ENCODE measurements at regions not wholly inside any gene's neighbourhood (a gene's known extent, or its start where the extent isn't known, plus 50 kb on each side); places are given as distances from the start of the nearest gene placed in this dataset.
A peak's percentile ranks its signal among the peaks of the same experiment; 100 is the strongest.
"Not testable (repeated sequence)": the region's sequence is repeated elsewhere in the genome, so short reads cannot be mapped to it uniquely, and the experiment has no call there.

DNA sequence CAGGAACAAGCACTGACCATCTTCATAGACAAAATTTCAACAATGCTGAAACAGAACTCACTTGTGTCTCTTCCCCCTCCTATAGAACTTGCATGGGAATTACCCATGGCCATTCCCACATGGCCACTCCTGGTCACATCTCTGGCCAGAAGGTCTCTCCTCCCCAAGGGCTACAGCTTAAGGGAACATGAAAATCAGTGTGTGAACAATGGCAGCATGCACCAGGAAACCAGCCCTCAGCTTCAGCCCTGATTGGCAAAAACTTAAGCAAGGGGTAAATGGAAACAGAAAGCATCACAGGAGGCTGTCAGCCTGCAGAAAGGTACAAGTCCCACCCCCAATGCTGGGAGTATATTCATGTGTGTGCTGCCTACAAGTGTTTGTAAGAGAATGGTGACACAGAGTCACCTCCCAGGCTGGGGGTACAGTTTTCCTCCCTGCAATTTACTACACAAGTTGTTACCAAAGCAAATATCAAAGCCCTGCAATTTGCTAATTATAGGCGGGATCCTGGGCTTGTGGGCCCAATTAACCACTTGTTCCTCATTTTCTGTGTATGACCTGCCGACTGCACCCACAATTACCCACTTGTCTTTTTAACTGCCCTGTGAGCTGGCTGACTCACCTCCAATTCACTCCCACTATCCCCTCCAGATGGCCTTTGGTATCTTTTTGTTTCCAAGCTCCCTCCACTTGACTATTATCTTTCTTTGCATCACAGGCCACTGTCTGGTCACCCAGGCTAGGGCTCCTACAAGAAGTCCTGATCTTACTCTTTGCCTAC lies 84.4 kb upstream of the HES1 start:
- DNase-seq, result peak in 1 of 2 donors; percentile 11

DNA sequence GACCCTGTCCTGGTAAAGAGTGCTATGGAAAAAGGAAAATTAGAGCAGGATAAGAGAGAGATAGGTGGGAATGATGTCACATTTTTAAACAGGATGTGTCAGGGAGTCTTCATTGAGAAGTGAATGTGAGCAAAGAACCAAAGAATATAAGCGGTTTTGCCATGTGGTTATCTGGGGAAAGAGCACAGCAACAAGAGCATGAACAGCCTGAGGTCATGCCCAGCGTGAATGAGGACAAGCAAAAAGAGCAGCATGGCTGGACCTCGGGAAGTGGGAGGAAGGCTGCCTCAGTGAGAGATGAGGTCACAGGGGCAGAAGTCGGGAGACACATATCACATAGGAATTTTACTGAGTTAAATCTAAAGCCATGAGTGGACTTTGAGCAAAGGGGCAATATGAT lies 82.8 kb upstream of the HES1 start:
- no peak for DNase-seq

- no peak for DNase-seq
Measured at GRCh38 chr3:194054016-194054415, 81.9 kb upstream of the HES1 start.

DNA sequence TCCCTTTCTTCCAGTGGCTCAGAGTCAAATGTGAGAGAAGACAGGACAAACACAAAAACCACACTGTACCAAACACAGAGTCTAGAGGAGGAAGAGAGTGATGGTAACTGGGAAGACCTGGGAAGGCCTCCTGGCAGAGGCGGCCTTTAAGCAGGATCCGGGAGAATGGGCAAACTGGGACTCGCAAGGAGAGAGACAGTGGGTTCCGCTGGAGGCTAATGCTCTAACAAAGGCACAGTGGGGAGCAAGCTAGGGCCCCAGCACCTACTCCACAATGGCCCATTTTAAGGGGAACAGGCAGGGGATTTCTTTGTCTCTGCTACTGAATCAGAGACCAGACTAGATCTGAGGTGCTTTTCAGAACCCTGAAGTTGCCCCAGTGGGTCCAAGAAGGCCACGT lies 81.4 kb upstream of the HES1 start:
- DNase-seq, result no peak

DNA sequence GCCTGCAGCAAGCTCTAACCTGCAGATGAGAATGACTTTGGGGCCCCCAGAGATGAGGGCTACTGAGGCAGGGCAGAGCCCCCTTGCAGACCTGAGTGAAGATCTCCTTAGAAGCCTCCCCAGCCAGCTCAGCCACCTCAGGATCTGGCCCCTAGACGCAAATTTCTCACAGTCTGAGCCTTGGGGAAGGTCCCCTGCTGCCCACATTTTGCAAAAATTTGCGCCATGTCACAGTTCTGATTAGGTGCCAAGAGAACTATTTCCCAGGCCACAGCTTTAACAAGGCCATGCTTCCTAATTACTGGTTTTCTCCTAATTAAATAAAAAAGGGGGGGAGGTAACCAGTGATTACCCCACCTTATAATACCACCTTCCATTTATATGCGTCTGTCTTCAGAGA lies 81.0 kb upstream of the HES1 start:
- no peak for DNase-seq

- DNase-seq, result not testable (repeated sequence)
Measured at GRCh38 chr3:194056323-194056722, 79.6 kb upstream of the HES1 start.

DNA sequence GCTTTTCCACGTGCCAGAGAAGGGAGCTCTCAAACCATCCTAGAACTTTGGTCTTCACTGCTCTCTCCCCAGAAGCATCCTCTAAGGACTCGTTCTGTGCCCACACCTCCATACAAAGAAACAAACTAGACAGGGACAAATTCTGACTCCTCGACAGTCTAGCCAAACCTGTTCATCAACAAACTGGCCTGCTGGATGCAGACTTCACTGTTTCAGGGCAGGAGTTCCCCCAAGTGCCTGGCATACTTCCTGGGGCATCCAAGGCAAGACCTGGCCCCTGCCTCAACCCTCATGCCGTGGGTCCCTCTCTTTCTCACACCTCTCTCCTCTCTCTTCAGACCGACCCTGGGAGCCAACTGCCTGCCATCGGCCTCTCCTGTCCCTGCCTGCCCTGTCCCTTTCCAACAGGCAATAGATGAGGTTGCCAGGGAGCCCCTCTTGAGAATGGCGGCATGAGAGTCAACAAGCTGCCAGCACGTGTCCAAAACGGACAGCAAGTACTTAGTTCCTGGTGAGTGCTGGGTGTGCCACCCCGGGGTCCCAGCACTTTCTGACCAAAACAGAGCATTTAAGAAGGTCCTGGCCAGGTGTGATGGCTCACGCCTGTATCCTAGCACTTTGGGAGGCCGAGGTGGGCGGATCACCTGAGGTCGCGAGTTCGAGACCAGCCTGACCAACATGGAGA lies 79.1 kb upstream of the HES1 start:
- DNase-seq, result no peak

GRCh38 chr3:194057570-194058188 lies 78.3 kb upstream of the HES1 start:
- DNase-seq, result no peak

- DNase-seq, result peak; percentile 12 to 31
Measured at GRCh38 chr3:194058189-194058571, 77.8 kb upstream of the HES1 start.

- DNase-seq, result no peak
Measured at GRCh38 chr3:194058753-194059152, 77.2 kb upstream of the HES1 start.

DNA sequence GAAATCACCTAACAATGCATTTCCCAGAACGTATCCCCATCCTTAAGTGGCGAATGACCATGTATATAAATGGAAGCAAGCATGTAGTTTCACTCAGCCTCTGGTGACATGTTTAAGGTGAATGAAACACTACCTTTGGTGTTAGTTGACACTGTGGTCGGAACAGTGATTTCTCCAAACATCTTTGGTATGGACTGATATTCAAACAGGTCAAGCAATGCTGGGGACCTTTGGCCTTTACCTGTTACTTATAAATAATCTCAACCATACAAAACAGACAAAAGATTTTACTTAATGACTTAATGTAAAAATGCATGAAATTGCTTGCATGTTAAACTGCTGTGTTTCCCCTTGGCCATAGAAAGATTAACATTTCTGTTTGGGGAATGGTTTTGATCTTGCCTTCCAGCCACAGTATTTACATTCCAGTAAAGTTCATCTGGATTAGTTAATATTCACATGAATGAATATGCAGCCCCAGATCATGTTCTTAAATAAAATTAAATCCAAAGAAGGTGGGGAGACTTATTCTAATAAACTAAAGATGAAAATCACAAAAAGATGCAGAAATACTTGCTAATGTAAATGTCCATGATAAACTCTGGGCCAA lies 74.4 kb upstream of the HES1 start:
- no peak for DNase-seq

- DNase-seq, result no peak
Measured at GRCh38 chr3:194062830-194063229, 73.1 kb upstream of the HES1 start.

- no peak for DNase-seq
Measured at GRCh38 chr3:194064380-194065332, 71.3 kb upstream of the HES1 start.

DNA sequence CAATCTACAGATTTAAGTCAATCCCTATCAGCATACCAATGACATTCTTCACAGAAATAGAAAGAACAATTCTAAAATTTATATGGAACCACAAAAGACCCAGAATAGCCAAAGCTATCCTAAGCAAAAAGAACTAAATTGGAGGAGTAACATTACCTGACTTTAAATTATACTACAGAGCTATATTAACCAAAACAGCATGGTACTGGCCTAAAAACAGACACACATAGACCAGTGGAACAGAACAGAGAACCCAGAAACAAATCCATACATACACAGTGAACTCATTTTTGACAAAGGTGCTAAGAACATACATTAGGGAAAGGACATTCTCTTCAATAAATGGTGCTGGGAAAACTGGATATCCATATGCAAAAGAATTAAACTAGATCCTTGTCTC lies 68.6 kb upstream of the HES1 start:
- DNase-seq, result not testable (repeated sequence)

DNA sequence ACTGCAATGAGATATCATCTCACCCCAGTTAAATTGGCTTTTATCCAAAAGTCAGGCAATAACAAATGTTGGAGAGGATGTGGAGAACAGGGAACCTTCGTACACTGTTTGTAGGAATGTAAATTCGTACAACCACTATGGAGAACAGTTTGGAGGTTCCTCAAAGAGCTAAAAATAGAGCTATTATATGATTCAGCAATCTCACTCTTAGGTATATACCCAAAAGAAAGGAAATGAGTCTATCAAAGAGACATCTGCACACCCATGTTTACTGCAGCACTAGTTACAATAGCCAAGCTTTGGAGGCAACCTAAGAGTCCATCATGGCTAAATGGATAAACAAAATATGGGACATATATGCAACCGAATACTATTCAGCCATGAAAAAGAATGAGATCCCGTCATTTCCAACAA lies 68.0 kb upstream of the HES1 start:
- no peak for DNase-seq

- no peak for DNase-seq
Measured at GRCh38 chr3:194069421-194070219, 66.3 kb upstream of the HES1 start.

GRCh38 chr3:194070220-194070633 lies 65.7 kb upstream of the HES1 start:
- no peak for DNase-seq

- peak; percentile 51 to 87 for DNase-seq
Measured at GRCh38 chr3:194070634-194071409, 65.1 kb upstream of the HES1 start.

- DNase-seq, result no peak
Measured at GRCh38 chr3:194072097-194072428, 63.9 kb upstream of the HES1 start.

GRCh38 chr3:194072691-194073279 lies 63.2 kb upstream of the HES1 start:
- no peak for DNase-seq

Data from CD4-positive, alpha-beta T cell treated with Interleukin-1 beta for 1 hour (primary cell).